Mammary epithelial cell (primary cell): ENCODE measurements at regions not wholly inside any gene's neighbourhood (a gene's known extent, or its start where the extent isn't known, plus 50 kb on each side); places are given as distances from the start of the nearest gene placed in this dataset.

Experiments used
- CTCF ChIP-seq, 2 donors: IDR thresholded peaks in 1 of 2; conservative IDR thresholded peaks in 1 of 2; 2 replicates each; pipeline ENCODE4 v1.5.1; 2011 to 2012; ENCODE audit warnings: inconsistent platforms in 2 of 2, low read length in 2 of 2, mild to moderate bottlenecking in 2 of 2, control low read depth in 1 of 2, low read depth in 1 of 2; ENCODE audit not compliant: insufficient read depth in 1 of 2; ENCODE audit errors: extremely low read depth in 1 of 2
- EZH2 ChIP-seq: IDR thresholded peaks from 2 replicates; pipeline ENCODE4 v1.6.1; 2012; ENCODE audit warnings: low read length, inconsistent platforms, borderline replicate concordance

GRCh38 chr5:114176356-114176755, 185.5 kb upstream of the KCNN2 start:
- TF ChIP-seq CTCF (conservative IDR thresholded peaks at IDR 0.05 in 1 of 2, IDR thresholded peaks at IDR 0.05 in 1 of 2; ENCODE audit: extremely low read depth in 1 of 2, insufficient read depth in 1 of 2, low read depth in 1 of 2, low read length in 2 of 2) = no peak
- no peak for TF ChIP-seq EZH2
